ENCODE measurements at regions not wholly inside any gene's neighbourhood (a gene's known extent, or its start where the extent isn't known, plus 50 kb on each side); places are given as distances from the start of the nearest gene placed in this dataset.

DNA sequence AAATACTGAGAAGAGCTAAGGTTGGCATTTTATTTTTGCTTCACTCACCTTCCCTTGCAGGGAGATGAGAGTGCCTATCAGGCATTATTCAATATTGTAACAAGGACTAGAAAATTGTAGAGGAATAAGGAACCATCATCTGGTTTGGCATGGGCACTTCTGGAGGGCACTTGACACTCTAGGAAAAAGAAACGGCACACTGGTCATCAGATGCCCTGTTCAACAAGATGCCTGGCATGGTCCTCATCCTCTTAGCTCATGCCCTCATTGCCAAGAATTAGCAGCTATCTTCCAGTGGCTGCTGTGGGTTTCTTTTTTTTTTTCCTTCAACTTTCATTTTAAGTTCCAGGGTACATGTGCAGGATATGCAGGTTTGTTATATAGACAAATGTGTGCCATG is 95.1 kb upstream of the ESRRG start:
- no peak for DNase-seq (ENCODE audit: low spot score)

DNA sequence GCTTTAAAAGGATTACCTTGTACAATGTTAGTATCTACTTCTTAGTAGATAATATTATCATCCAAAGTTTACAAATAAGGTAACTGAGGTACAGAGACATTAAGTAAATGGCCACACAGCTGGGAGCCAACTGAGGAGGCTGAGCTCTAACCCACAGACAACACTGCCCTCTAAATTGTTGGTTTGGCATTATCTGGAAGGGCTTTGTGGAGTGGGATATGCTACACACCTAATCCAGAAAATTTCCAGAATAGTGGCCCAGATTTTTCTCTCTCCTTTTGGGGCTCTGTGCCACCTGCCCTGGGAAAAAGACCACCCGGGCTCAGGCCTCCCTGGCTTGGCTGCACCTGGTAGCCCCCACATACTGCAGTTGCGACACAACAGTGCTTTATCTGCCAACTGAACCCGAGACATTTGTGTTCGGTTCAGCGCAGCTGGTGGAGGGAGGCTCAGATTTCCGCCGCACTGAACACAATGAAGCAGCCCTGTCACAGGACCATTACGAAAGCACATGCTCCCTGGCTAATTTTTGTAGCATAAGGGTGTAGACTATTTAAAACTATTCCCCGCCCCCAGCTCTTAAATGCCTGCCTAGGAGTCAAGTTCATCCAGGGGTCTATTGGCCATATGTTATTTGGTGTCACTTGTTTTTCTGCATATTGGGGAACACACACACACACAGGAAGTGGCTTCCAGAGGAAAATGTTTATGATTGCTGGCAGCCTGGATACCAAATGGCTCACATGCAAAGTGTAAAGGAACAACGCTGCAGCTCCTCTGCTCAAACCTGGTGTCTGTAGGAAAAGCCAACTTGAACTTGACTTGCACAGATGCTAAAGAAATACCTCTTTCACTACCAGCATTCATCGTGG is 92.3 kb upstream of the ESRRG start:
- DNase-seq (ENCODE audit: low spot score): no peak

DNA sequence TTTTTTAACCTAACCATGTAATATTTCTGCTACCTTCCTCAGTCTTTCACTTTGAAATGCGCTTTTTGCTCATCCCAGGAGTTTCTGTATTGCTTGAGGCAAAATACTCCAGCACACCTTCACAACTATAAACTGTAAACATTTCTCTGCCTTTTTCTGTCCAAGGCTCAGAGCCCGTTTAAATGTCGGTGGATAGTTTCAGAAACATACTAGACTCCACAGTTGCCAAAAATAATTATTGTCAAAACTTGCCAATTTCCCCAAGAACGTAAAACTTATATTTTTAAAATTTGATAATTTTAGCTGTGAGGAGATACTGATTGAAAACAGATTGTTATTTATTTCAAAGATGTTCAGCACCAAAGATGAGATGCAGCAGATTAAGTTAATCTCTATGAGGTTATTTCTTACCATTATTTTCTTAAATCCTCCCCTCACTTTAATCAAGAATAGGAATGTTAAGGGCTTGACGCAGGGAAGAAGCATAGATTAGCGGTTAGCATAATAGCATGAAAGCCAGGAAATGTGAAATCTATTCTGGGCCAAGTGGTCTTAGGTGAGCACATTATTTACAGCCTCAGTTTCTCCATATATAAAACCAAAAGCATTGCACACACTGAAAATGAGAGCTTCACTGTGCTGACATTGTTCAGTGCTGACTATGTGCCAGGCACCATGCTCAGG is 91.5 kb upstream of the ESRRG start:
- DNase-seq (ENCODE audit: low spot score): no peak

DNA sequence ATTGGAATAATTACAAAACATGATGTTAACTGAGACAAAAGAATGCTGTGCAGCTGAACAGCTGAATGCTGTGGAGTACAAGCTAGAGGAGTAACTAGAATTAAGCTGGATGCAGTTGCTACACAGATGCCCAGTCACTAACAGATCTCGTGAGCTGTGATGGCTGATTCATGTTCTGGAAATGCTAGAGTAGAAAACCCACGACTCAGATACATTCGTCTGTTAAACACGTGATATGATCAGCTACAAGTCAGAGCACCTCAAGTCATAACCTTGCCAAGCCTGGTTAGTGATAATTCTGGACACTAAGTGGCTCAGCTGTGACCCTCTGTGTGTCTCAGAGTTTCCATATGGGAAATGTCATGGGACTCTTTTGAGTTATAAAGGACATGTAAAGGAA is 89.7 kb upstream of the ESRRG start:
- no peak for DNase-seq (ENCODE audit: low spot score)

DNA sequence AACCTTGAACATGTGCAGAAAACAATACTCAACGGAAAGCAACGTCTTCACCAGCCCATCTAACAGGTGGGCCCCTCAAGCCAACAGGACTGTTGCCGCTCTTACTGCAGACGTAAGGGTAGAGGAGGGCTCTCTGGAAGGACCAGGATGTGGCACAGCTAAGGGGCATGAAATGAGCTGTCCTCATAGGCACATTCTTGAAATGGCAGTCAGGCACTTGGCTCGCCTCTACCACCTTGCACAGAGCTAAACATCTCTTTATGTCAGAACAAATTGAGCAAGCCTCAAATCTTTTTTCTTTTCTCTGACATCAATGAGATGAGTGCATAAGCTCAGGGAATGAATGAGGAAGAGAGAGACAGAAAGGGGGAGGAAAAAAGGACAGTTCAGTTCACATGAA is 86.4 kb upstream of the ESRRG start:
- no peak for DNase-seq (ENCODE audit: low spot score)

DNA sequence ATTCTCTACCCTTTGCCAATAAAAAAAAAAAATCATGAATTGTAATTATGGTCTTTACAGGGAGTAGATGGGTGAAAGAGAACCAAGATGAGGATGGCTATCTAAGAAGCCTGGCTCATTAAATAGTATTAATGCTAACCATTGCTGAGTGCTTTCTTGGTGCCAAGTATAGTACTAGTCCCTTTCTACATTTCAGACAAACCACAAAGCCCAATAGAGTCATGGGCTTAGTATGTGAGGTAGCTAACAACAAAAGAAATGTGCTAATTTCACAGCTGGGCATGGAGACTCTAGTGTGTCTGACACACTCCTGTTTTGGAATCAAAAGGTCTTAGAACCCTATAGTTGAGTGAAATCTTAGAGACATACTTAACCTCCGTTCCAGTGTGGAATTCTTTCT is 84.5 kb upstream of the ESRRG start:
- no peak for DNase-seq (ENCODE audit: low spot score)

DNA sequence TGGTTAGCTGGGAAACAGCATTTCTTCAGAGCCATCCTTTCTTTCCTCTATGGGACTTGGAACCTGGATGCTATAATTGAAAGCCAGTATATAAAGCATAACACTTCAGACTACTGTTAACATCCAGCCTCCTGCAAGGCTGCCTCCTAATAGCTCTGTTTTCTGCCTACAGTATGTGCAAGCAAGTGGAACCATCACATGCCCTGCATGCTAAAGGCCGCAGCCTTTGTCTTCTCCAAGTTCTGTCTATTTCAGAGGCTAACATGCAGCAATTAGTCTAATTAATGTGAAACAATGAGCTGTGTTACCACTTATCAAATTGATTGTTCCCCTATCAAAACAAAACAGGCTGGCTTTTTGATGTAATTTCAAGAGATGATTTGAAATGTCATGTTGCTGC is 82.7 kb upstream of the ESRRG start:
- DNase-seq (ENCODE audit: low spot score): no peak

DNA sequence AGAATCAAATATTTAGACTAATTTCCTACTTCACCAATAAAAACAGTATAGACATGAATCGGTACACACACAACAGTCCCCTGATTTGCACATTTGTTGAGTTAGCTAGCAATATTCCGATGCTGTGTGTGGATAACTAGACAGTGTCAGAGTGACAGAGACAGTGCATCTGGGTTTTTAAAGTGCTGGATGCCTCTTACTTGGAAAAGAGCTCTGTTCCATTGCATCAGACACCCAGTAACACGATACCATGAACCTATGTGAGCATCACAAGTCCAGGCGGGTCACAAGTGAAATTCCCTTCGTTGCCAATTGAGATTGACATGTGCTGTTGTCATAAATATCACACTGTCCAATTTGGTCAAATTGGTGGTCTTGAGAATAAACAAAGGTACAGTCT is 82.0 kb upstream of the ESRRG start:
- no peak for DNase-seq (ENCODE audit: low spot score)

DNA sequence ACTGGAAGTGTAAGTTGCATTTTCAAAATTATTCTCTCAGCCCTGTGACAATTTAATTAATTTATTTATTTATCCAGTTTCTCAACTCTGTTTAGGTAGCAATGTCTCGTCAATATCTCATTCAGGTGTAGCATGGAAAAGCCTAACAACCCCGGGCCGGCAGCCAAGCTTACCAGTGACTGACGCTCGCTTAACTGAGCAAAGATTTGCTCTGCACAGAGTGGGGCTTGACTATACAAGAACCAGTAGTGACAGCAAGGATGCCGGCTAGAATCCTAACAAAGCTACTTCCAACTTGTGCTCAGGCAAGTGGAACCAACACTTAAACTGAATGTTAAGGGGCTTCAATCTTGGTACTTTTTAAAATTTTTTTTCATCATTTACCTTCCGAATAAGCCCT is 80.9 kb upstream of the ESRRG start:
- no peak for DNase-seq (ENCODE audit: low spot score)

DNA sequence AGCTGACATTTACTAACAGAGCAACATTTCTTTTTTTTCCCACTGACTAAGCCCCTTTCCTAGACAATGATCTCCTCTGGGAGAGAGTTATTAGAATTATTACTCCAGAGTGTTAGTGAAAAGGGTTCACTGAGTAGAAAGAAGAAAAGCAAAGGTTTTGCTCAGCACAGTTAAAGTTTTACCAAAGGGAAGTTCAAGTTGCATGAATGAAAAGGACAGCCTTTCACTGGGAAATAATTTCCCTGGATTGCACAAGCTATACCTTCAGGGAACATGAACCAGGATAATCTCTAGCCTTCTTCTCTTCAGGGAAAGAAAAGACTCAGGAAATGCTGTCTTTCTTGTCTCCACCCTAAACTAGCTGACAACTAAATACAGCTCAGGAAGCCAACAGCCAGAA is 71.4 kb upstream of the ESRRG start:
- no peak for DNase-seq (ENCODE audit: low spot score)

DNA sequence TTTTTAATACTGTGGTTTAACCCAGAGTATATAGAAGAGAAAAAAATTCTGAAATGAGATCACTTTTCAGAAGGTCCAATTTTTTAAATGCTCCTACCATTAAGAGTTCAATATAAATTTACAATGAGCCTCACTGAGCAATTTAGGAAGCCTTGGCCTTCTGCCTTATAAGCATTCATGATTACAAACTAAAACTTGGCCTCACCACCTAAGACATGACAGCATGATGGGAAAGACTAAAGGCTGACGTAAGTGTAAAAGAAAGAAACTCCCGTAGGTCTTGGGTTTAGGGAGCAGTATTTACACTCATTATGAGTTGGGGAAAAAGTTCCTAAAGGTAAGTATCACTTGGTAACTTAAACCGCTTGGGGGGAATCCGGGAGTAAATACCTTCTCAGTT is 70.7 kb upstream of the ESRRG start:
- DNase-seq (ENCODE audit: low spot score): no peak

DNA sequence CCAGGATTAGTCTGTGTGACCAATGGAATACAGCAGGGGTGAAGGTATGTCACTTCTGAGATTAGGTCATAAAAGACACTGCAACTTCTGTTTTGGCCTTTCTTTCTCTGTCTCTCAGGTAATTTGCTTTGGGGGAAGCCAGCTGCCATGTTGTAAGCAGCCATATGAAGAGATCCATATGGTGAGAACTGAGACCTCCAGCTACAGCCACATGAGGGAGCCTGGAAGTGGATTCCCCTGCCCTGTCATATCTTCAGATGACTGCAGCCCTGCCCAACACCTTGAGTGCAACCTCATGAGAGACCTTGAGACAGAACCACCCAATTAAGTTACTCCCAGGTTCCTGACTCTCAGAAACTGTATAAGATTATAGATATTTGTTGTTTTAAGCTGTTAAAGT is 70.1 kb upstream of the ESRRG start:
- no peak for DNase-seq (ENCODE audit: low spot score)

DNA sequence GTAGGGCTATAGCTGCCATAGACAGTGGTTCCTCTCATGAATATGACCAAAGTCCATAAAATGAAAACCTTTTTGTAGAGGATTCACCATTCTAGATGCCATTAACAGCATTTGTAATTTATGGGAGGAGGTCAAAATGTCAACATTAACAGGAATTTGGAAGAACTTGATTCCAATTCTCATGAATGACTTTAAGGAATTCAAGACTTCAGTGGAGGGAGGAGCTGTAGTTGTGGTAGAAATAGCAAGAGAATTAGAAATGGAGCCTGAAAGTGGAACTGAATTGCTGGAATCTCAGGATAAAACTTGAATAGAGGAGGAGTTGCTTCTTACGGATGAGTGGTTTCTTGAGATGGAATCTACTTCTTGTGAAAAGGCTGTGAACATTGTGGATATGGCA is 65.4 kb upstream of the ESRRG start:
- DNase-seq (ENCODE audit: low spot score): no peak

DNA sequence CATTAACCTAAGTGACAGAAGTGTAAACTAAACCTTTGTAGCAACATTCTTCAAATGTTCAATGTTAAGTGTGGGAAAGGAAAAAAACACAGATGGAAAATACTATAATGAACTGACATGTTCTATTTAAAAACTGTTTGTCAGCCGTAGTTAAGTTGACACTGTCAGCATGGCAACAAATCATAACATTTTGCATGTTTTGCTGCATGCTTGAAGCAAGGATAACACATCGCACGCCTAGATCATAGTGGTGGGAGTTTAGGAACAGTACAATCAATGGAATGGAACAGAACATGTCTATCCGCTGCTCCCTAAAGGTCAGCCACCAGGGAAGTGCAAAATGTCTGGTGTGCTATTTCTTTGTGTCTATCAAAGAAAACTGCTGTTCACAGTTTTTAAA is 62.5 kb upstream of the ESRRG start:
- no peak for DNase-seq (ENCODE audit: low spot score)

DNA sequence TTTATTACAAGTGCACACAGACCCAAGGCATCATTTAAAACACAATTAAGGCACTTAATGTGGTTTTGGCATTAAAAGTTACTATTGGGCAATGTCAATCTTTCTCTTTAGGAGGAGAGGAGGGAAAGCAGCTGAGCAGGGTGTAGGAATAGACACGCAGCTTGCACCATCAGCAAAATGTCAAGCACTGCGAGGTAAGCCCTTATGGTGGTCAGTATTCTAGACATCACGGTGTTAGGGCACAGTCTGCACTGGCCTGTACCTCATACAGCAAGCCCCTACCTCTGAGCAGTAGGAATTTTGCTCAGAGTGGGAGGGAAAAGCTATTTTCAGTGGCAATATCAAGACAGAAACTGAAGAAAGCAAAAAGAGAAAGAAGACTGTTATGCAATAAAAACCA is 62.0 kb upstream of the ESRRG start:
- DNase-seq (ENCODE audit: low spot score): no peak

DNA sequence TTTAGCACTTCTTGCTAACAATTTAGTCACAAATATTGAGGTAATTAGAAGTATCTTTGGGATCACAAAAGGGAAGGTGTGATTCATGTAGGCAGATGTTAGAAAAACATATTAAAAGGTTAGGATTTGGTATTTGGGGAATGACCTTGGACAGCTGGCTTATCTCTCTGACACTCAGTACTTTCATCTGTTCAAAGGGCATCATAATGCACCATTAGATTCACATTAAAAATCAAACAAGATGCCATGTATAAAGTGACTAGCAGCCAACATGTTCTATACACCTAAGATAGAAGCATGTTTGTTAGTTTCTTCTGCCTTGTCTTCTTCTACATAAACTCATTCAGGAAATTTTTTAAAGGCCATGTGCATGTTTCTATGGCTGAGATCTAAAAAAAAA is 56.5 kb upstream of the ESRRG start:
- no peak for DNase-seq (ENCODE audit: low spot score)

DNA sequence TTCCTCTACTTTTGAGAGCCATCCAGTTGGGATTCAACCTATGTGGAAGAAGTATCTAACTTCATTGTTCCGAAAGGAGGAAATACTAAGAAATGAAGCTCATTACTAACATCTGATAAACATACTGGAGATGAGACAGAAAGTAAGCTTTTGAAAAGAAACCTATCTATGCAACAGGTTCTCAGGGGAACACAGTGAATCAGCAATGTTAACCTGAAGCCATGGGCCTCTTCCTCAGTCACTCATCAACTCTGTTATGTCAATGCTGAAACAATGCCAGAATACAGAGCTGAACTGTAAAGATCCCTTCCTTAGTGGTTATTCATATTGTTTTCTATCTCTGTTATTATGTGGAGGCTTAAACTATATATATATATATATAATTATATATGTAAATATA is 55.5 kb upstream of the ESRRG start:
- no peak for DNase-seq (ENCODE audit: low spot score)

DNA sequence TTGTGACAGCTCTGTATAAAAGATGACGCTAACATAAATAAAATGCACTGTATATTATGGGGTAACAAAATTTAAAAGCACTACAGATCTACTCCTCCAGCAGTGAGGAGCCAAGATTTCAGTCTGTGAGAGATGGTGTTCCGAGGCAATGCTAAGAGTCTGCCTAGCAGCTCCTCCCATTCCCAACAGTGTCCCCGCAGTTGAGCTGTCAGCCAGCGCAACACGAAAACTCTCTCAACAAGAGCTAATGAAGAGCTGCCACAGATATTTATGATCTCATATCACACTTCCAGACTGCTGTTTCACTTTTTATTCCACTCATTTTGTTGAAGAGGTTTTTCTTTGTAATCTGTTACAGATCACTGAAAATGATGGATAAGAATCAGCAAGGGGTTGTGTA is 53.9 kb upstream of the ESRRG start:
- no peak for DNase-seq (ENCODE audit: low spot score)
